K562 (cell line): ENCODE measurements at regions not wholly inside any gene's neighbourhood (a gene's known extent, or its start where the extent isn't known, plus 50 kb on each side); places are given as distances from the start of the nearest gene placed in this dataset.

Experiments used
- ATAC-seq: fragments of 200-7000 bp; cut with Tn5 transposase; 3 replicates; pipeline ENCODE4 v1.9.1; 2020; ENCODE audit warnings: moderate library complexity
- BruUV-seq: library from RNA; stranded (reverse); fragments of 400-500 nt; replicated peaks from 2 replicates; lab custom pipeline; 2021; lab: Mats Ljungman, UMichigan
- CTCF ChIA-PET: fragments of 300-600 bp; formaldehyde crosslinking; extraction: SDS; loops from one replicate; lab custom pipeline; 2021; ENCODE audit warnings: low intra/inter-chr PET ratio; lab: Yijun Ruan, JAX
- POLR2A ChIA-PET: fragments of 300-600, 350-650 bp; sonication (Branson Sonifier 250); formaldehyde crosslinking; extraction: SDS; loops from one replicate; lab custom pipeline; 2021; ENCODE audit warnings: antibody characterized with exemption, inconsistent platforms; lab: Yijun Ruan, JAX
- DNase-seq, 4 experiments: peaks; one replicate each; pipeline versions ENCODE4 v3.0.0 to v3.0.0-alpha.2; 2011 to 2018; ENCODE audit warnings: low spot score in 3 of 4, mixed read lengths in 3 of 4; ENCODE audit errors: extremely low read depth in 1 of 4
- FAIRE-seq: peaks from 2 replicates; lab custom pipeline; 2011; peaks lifted over from hg19 to GRCh38; lab: Jason Lieb, UNC
- H2AFZ ChIP-seq: 2 replicates; pipeline ENCODE4 v1.6.0; 2011; ENCODE audit warnings: low read depth, low read length, control low read depth, inconsistent platforms
- H3K27ac ChIP-seq: fragments of 200-600 bp; 3 replicates; pipeline ENCODE4 v1.8.0; 2011; ENCODE audit warnings: low read depth, mild to moderate bottlenecking, control low read depth, inconsistent platforms, low read length, moderate library complexity, mixed read lengths; ENCODE audit errors: extremely low read depth
- H3K27me3 ChIP-seq, 2 experiments: fragments of 300-600 bp in 1 of 2; 2 replicates in 1 of 2; 3 replicates in 1 of 2; pipeline versions ENCODE4 v1.6.0 to v1.8.0; 2011; ENCODE audit warnings: inconsistent platforms in 2 of 2, low read length in 2 of 2, mild to moderate bottlenecking in 1 of 2, mixed read lengths in 1 of 2, moderate library complexity in 1 of 2; ENCODE audit not compliant: control insufficient read depth in 2 of 2, insufficient read depth in 2 of 2
- H3K36me3 ChIP-seq: fragments of 300-600 bp; 3 replicates; pipeline ENCODE4 v1.8.0; 2011; ENCODE audit warnings: mild to moderate bottlenecking, low read length, inconsistent platforms; ENCODE audit not compliant: control insufficient read depth, insufficient read depth
- H3K4me1 ChIP-seq, 2 experiments: fragments of 200-600 bp in 1 of 2; replicated peaks in 1 of 2; 2 replicates in 1 of 2; 3 replicates in 1 of 2; pipeline versions ENCODE4 v1.5.1 to v1.8.0; 2011; ENCODE audit warnings: inconsistent platforms in 2 of 2, low read length in 2 of 2, mild to moderate bottlenecking in 1 of 2, mixed read lengths in 1 of 2, moderate library complexity in 1 of 2; ENCODE audit not compliant: control insufficient read depth in 2 of 2, insufficient read depth in 2 of 2
- H3K4me2 ChIP-seq: 2 replicates; pipeline ENCODE4 v1.6.1; 2011; ENCODE audit warnings: low read length, control low read depth, inconsistent platforms, mixed read lengths; ENCODE audit not compliant: insufficient read depth
- H3K4me3 ChIP-seq: fragments of 200-600 bp; sonication (generic), shearing (Covaris generic); 2 replicates; pipeline ENCODE4 v1.5.1; 2016; ENCODE audit warnings: control low read depth, inconsistent platforms
- H3K79me2 ChIP-seq: fragments of 200-600 bp; 3 replicates; pipeline ENCODE4 v1.8.0; 2011; ENCODE audit warnings: low read length, inconsistent platforms; ENCODE audit not compliant: control insufficient read depth, insufficient read depth
- H3K9ac ChIP-seq, 2 experiments: 2 replicates each; pipeline versions ENCODE4 v1.6.0 to v1.6.1; 2011; ENCODE audit warnings: low read depth in 2 of 2, low read length in 2 of 2, control low read depth in 1 of 2, inconsistent platforms in 1 of 2, mild to moderate bottlenecking in 1 of 2, mixed read lengths in 1 of 2; ENCODE audit not compliant: insufficient read depth in 1 of 2
- H3K9me1 ChIP-seq: one replicate; pipeline ENCODE4 v1.6.0; 2011; ENCODE audit warnings: inconsistent platforms, mild to moderate bottlenecking, low read length, moderate library complexity; ENCODE audit not compliant: control insufficient read depth, insufficient read depth
- H3K9me3 ChIP-seq: replicated peaks from 2 replicates; pipeline ENCODE4 v1.5.1; 2011; ENCODE audit warnings: low read depth, low read length, inconsistent platforms; ENCODE audit not compliant: control insufficient read depth, insufficient read depth
- H4K20me1 ChIP-seq: replicated peaks from 2 replicates; pipeline ENCODE4 v1.6.1; 2011; ENCODE audit warnings: low read length, inconsistent platforms, mixed read lengths; ENCODE audit not compliant: control insufficient read depth, insufficient read depth
- CBX8 ChIP-seq: fragments of 200-600 bp; sonication (generic); IDR thresholded peaks from 2 replicates; pipeline ENCODE4 v1.6.1; 2012; ENCODE audit warnings: borderline replicate concordance, mixed run types, low read depth, mild to moderate bottlenecking, moderate library complexity, mixed read lengths, low read length, control low read depth, inconsistent platforms; ENCODE audit not compliant: poor library complexity, severe bottlenecking; ENCODE audit errors: extremely low read depth
- CEBPG ChIP-seq, 3 experiments: fragments of 200-800 bp in 1 of 3; sonication (Bioruptor generic) in 1 of 3; sonication (generic) in 1 of 3; formaldehyde crosslinking in 1 of 3; IDR thresholded peaks in 2 of 3; conservative IDR thresholded peaks in 1 of 3; 2 replicates each; pipeline versions ENCODE4 v1.6.1 to v1.8.0; 2016 to 2022; ENCODE audit warnings: missing compliant biosample characterization in 2 of 3, missing genetic modification characterization in 2 of 3, mild to moderate bottlenecking in 1 of 3, missing genetic modification reagents in 1 of 3
- CHCHD3 ChIP-seq: fragments of 250-450 bp; sonication (Bioruptor Pico); IDR thresholded peaks from 2 replicates; pipeline ENCODE4 v2.1.2; 2022; ENCODE audit warnings: mild to moderate bottlenecking
- DACH1 ChIP-seq: fragments of 450-650 bp; IDR thresholded peaks from 2 replicates; pipeline ENCODE4 v1.6.1; 2018; ENCODE audit not compliant: partially characterized antibody
- EP300 ChIP-seq: IDR thresholded peaks from 2 replicates; pipeline ENCODE4 v1.6.1; 2012; ENCODE audit warnings: low read length, improper control_type of control experiment
- HNRNPUL1 ChIP-seq: fragments of 200-400 bp; formaldehyde crosslinking; IDR thresholded peaks from 2 replicates; pipeline ENCODE4 v1.6.1; 2017; ENCODE audit warnings: low read length
- NCOA6 ChIP-seq: fragments of 450-650 bp; IDR thresholded peaks from 2 replicates; pipeline ENCODE4 v1.6.1; 2017; ENCODE audit warnings: mild to moderate bottlenecking
- SLC30A9 ChIP-seq: fragments of 250-450 bp; sonication (Bioruptor Pico); IDR thresholded peaks from 2 replicates; pipeline ENCODE4 v1.8.0; 2022; ENCODE audit warnings: mild to moderate bottlenecking, moderate library complexity
- TAL1 ChIP-seq: fragments of 450-650 bp; IDR thresholded peaks from 2 replicates; pipeline ENCODE4 v1.6.1; 2016; ENCODE audit warnings: mild to moderate bottlenecking
- ZNF507 ChIP-seq: conservative IDR thresholded peaks from 2 replicates; pipeline ENCODE4 v1.6.1; 2017; ENCODE audit warnings: missing genetic modification characterization, missing compliant biosample characterization
- WGBS: fragments of 100-300 bp; shearing (Covaris generic); methylation state at CpG from one replicate; pipeline ENCODE4 v1.1.6; 2016; ENCODE audit warnings: low coverage, mixed read lengths; ENCODE audit not compliant: insufficient coverage; ENCODE audit errors: missing lambda C conversion rate; 5-methylcytosine and 5-hydroxymethylcytosine counted together
- in situ Hi-C: fragments of 300-500 bp; cut with MboI; formaldehyde crosslinking; loops from 4 replicates; pipeline ENCODE4 v1.15.0; 2018; ENCODE audit warnings: inconsistent platforms, mixed read lengths
- intact Hi-C: fragments of 100-400 bp; cut with micrococcal nuclease; formaldehyde crosslinking; loops from 2 replicates; pipeline ENCODE4 v1.14.2; 2022
- TF ChIP-seq, protein P1 (sequence below): IDR thresholded peaks from 2 replicates; pipeline ENCODE4 v1.6.1; 2012; ENCODE audit warnings: low read depth, low read length, improper control_type of control experiment, borderline replicate concordance
- TF ChIP-seq, protein P2 (sequence below): sonication (generic); formaldehyde crosslinking; IDR thresholded peaks from 2 replicates; pipeline ENCODE4 v1.8.1; 2023; ENCODE audit warnings: mild to moderate bottlenecking, missing genetic modification reagents
- TF ChIP-seq, protein P3 (sequence below): sonication (generic); formaldehyde crosslinking; IDR thresholded peaks from 2 replicates; pipeline ENCODE4 v1.8.0; 2023; ENCODE audit warnings: mild to moderate bottlenecking, missing genetic modification reagents

DNA sequence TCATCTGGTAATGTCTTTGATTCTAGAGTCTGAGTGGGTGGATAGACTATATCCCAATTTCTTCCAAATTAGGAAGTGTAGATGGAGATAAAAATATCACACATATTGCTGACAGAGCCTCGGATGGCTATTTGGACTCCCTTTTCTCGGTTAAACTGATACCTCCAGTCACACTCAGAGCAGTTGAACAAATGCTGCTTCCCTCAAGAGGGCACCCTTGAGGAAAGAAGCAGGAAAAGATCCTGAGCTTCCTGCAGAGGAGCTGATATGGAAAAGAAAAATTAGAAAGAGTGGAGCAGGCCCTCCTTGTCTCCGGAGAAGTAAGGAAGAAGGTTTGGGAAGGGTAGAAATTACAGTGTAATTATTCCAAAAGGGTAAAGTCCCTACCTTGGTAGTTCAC, 96.2 kb upstream of the CCSER1 start (continued):
- TF ChIP-seq, protein P1, sequence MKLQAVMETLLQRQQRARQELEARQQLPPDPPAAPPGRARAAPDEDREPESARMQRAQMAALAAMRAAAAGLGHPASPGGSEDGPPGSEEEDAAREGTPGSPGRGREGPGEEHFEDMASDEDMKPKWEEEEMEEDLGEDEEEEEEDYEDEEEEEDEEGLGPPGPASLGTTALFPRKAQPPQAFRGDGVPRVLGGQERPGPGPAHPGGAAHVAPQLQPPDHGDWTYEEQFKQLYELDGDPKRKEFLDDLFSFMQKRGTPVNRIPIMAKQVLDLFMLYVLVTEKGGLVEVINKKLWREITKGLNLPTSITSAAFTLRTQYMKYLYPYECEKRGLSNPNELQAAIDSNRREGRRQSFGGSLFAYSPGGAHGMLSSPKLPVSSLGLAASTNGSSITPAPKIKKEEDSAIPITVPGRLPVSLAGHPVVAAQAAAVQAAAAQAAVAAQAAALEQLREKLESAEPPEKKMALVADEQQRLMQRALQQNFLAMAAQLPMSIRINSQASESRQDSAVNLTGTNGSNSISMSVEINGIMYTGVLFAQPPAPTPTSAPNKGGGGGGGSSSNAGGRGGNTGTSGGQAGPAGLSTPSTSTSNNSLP = no peak
- TF ChIP-seq SLC30A9 (CRISPR knock-in tag) (no peak), CHCHD3 (no peak)
- TF ChIP-seq, protein P2, sequence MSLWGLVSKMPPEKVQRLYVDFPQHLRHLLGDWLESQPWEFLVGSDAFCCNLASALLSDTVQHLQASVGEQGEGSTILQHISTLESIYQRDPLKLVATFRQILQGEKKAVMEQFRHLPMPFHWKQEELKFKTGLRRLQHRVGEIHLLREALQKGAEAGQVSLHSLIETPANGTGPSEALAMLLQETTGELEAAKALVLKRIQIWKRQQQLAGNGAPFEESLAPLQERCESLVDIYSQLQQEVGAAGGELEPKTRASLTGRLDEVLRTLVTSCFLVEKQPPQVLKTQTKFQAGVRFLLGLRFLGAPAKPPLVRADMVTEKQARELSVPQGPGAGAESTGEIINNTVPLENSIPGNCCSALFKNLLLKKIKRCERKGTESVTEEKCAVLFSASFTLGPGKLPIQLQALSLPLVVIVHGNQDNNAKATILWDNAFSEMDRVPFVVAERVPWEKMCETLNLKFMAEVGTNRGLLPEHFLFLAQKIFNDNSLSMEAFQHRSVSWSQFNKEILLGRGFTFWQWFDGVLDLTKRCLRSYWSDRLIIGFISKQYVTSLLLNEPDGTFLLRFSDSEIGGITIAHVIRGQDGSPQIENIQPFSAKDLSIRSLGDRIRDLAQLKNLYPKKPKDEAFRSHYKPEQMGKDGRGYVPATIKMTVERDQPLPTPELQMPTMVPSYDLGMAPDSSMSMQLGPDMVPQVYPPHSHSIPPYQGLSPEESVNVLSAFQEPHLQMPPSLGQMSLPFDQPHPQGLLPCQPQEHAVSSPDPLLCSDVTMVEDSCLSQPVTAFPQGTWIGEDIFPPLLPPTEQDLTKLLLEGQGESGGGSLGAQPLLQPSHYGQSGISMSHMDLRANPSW (CRISPR knock-in tag) = no peak
- TF ChIP-seq, all 486 proteins: peak for 0

DNA sequence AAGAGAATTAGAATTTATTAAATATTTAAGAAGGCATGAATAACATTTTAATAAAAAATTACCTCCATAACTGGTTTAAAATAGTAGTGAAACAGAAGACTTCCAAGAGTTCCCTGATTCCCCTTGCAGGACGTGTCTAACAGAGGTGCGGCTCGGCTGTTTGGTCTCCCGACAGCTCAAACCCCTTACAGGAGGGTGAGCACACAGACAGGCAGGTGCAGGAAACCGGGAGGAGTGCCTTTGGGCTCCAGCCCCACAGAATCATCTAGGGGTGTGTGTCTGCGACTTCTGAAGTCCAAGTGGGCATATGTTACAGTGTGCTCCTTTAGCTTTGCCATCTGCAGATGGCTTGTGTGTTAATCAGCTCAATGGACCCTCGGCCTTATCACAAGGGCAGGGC, 88.1 kb upstream of the CCSER1 start:
- no peak for DNase-seq
- ATAC-seq = no peak
- ChIA-PET CTCF (no interaction called here), POLR2A (no interaction called here)
- no peak overlapping the region for H3K9ac ChIP-seq
- H3K4me2 ChIP-seq = no peak overlapping the region
- H3K79me2 ChIP-seq = no peaks in the 10 kb centered on the region
- no peaks in the 10 kb centered on the region for H3K9me1 ChIP-seq
- H4K20me1 ChIP-seq = no peaks in the 10 kb centered on the region
- no peaks in the 10 kb centered on the region for H3K9me3 ChIP-seq
- FAIRE-seq = no peak
- intact Hi-C loops (no loop called here), in situ Hi-C loops (no loop called here)
- H3K4me3 ChIP-seq = no peak overlapping the region
- H3K36me3 ChIP-seq = no peaks in the 10 kb centered on the region
- BruUV-seq = no TSS peak
- no peaks in the 10 kb centered on the region for H3K27me3 ChIP-seq
- no peak overlapping the region for H3K27ac ChIP-seq
- H3K4me1 ChIP-seq = no peaks in the 10 kb centered on the region
- WGBS = 1% methylated on average over 7 of the region's 7 CpGs
- H2AFZ ChIP-seq = no peak overlapping the region
- TF ChIP-seq ZNF507 (tag) (no peak), CEBPG (CRISPR knock-in tag; IDR thresholded peaks at IDR 0.05) (no peak), CEBPG (tag; conservative IDR thresholded peaks at IDR 0.05 in 1 of 2, IDR thresholded peaks at IDR 0.05 in 1 of 2) (no peak), NCOA6 (no peak), DACH1 (no peak), CBX8 (no peak), HNRNPUL1 (no peak), EP300 (no peak), TAL1 (no peak)
- TF ChIP-seq, protein P3, sequence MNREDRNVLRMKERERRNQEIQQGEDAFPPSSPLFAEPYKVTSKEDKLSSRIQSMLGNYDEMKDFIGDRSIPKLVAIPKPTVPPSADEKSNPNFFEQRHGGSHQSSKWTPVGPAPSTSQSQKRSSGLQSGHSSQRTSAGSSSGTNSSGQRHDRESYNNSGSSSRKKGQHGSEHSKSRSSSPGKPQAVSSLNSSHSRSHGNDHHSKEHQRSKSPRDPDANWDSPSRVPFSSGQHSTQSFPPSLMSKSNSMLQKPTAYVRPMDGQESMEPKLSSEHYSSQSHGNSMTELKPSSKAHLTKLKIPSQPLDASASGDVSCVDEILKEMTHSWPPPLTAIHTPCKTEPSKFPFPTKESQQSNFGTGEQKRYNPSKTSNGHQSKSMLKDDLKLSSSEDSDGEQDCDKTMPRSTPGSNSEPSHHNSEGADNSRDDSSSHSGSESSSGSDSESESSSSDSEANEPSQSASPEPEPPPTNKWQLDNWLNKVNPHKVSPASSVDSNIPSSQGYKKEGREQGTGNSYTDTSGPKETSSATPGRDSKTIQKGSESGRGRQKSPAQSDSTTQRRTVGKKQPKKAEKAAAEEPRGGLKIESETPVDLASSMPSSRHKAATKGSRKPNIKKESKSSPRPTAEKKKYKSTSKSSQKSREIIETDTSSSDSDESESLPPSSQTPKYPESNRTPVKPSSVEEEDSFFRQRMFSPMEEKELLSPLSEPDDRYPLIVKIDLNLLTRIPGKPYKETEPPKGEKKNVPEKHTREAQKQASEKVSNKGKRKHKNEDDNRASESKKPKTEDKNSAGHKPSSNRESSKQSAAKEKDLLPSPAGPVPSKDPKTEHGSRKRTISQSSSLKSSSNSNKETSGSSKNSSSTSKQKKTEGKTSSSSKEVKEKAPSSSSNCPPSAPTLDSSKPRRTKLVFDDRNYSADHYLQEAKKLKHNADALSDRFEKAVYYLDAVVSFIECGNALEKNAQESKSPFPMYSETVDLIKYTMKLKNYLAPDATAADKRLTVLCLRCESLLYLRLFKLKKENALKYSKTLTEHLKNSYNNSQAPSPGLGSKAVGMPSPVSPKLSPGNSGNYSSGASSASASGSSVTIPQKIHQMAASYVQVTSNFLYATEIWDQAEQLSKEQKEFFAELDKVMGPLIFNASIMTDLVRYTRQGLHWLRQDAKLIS = no peak
